Progenitor cell of endocrine pancreas (in vitro differentiated cells): ENCODE measurements at regions not wholly inside any gene's neighbourhood (a gene's known extent, or its start where the extent isn't known, plus 50 kb on each side); places are given as distances from the start of the nearest gene placed in this dataset.

ENCODE experiments used
- DNase-seq: peaks from one replicate; pipeline ENCODE4 v3.0.0; 2021; ENCODE audit warnings: low spot score; ENCODE audit not compliant: unreplicated experiment
- H3K27ac Mint-ChIP-seq: 2 replicates; pipeline ENCODE4 v1.8.0; 2021; ENCODE audit warnings: mild to moderate bottlenecking, moderate library complexity, mixed read lengths
- H3K27me3 Mint-ChIP-seq: 2 replicates; pipeline ENCODE4 v1.8.0; 2021; ENCODE audit warnings: mixed read lengths
- H3K36me3 Mint-ChIP-seq: 2 replicates; pipeline ENCODE4 v1.8.0; 2022; ENCODE audit warnings: mixed read lengths; ENCODE audit not compliant: insufficient read depth
- H3K4me1 Mint-ChIP-seq: 2 replicates; pipeline ENCODE4 v1.8.0; 2021; ENCODE audit warnings: low read depth, mixed read lengths
- H3K4me3 Mint-ChIP-seq: 2 replicates; pipeline ENCODE4 v1.8.0; 2021; ENCODE audit warnings: low read depth, mild to moderate bottlenecking, moderate library complexity, mixed read lengths
- H3K9me3 Mint-ChIP-seq: 2 replicates; pipeline ENCODE4 v1.8.0; 2021; ENCODE audit warnings: low read depth, mixed read lengths
- TF ChIP-seq, protein P1 (sequence below): fragments of 200-600 bp; sonication (generic); IDR thresholded peaks from one replicate; pipeline ENCODE4 v1.5.0; 2021; ENCODE audit warnings: antibody characterized with exemption, mild to moderate bottlenecking; ENCODE audit not compliant: unreplicated experiment

DNA sequence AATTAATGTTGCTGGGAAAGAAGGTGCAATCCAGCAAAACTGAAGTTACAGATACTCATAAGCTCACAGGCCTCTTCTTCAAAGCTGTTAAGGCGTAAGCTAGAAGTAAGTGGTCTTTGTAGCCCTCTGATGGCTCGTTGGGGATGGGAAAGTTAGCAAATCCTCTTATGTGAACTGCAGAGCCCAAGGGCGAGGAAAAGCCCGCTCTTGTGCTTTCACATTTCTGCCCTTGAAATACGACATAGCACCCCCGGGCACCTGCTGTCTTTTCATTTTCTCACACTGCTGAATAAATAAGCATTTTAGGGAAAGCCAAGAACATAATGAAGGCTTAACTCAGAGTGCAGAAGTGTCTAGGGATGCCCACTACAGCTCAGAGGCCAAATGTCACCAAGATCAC is 73.1 kb upstream of the SORBS2 start:
- H3K4me1 Mint-ChIP-seq, result peaks cover 4% of the 10 kb centered on the region
- no peak overlapping the region for H3K4me3 Mint-ChIP-seq
- peaks cover 10% of the 10 kb centered on the region for H3K9me3 Mint-ChIP-seq
- H3K27me3 Mint-ChIP-seq, result no peaks in the 10 kb centered on the region
- TF ChIP-seq, protein P1, sequence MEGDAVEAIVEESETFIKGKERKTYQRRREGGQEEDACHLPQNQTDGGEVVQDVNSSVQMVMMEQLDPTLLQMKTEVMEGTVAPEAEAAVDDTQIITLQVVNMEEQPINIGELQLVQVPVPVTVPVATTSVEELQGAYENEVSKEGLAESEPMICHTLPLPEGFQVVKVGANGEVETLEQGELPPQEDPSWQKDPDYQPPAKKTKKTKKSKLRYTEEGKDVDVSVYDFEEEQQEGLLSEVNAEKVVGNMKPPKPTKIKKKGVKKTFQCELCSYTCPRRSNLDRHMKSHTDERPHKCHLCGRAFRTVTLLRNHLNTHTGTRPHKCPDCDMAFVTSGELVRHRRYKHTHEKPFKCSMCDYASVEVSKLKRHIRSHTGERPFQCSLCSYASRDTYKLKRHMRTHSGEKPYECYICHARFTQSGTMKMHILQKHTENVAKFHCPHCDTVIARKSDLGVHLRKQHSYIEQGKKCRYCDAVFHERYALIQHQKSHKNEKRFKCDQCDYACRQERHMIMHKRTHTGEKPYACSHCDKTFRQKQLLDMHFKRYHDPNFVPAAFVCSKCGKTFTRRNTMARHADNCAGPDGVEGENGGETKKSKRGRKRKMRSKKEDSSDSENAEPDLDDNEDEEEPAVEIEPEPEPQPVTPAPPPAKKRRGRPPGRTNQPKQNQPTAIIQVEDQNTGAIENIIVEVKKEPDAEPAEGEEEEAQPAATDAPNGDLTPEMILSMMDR, result no peak
- no peak overlapping the region for H3K27ac Mint-ChIP-seq
- no peak for DNase-seq
- no peaks in the 10 kb centered on the region for H3K36me3 Mint-ChIP-seq

DNA sequence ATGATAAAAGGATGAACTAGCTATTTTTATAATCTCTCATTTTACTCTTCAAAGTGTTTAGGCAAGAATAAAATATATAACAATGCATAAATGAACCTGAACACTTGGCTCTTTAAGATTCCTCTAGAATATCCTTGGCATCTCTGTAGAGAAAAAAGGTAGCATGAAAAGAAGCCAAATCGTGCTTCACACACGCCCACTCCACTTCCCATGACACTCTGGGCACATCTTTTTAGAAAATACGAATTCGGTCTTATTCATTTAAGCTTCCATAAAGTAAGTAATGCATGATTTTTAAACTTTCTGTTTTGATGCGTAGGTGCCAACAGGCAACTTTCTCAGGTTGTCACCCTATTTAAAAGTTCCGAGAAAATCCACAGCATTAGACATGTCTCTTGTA is 73.6 kb upstream of the SORBS2 start:
- H3K4me1 Mint-ChIP-seq, result peaks cover 2% of the 10 kb centered on the region
- H3K27me3 Mint-ChIP-seq, result no peaks in the 10 kb centered on the region
- no peak overlapping the region for H3K4me3 Mint-ChIP-seq
- TF ChIP-seq, protein P1, result no peak
- H3K27ac Mint-ChIP-seq, result no peak overlapping the region
- no peak for DNase-seq
- no peaks in the 10 kb centered on the region for H3K36me3 Mint-ChIP-seq
- peaks cover 10% of the 10 kb centered on the region for H3K9me3 Mint-ChIP-seq

DNA sequence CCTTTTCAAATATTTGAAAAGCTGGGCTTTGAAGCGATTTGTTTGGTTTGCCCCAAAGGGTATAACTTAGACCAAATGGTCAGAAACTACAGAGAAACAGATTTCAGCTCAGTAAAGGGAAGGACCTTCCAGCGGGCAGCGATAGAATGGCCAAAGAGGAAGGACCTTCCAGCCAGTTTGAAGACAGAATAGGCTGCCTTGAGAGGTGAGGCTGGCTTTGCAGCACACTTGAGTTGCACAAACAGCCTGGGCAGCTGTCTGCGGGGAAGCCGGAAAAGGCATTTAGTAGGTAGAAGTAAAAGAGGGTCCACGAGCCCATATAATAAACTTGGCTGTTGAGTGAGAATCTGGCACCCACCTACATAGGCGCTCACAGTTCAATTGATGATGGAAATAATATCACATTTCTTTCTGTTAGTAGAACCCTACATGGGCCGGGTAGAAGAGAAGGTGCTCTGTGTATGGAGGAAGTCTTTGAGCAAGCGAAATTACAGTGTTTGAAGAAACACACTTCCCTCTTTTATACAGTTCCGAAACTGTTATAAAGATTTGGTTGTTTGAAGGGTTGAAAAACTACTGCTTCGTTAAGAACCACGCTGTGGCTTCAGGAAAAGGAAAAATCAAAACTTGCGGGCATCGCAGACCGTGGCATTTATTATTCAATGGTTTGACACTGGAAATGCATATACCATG is 75.0 kb upstream of the SORBS2 start:
- Mint-ChIP-seq H3K9me3 (peaks cover 10% of the 10 kb centered on the region), H3K27me3 (no peaks in the 10 kb centered on the region), H3K4me3 (no peak overlapping the region), H3K4me1 (no peaks in the 10 kb centered on the region), H3K36me3 (no peaks in the 10 kb centered on the region), H3K27ac (no peak overlapping the region)
- TF ChIP-seq, protein P1, result no peak
- no peak for DNase-seq

DNA sequence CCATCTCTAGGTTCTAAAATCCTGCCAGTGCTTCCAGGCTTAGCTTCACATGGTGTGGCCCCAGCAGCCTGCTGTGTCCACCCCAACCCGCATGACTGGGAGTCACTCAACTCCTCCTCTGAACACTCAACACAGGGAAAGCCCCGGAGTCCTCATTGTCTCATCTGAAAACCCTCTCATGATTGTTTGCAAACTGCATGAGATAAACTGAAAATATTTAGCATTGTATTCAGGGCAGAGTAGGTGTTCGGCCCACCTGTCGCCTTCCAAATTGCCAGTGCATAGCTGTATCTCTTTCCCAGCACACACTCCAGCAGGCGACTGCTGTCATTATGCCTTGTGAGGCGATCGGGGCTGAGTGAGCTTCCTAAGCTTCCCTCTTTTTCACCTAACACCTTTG is 76.7 kb upstream of the SORBS2 start:
- peaks cover 13% of the 10 kb centered on the region for H3K9me3 Mint-ChIP-seq
- no peaks in the 10 kb centered on the region for H3K27me3 Mint-ChIP-seq
- no peak overlapping the region for H3K27ac Mint-ChIP-seq
- no peaks in the 10 kb centered on the region for H3K4me1 Mint-ChIP-seq
- DNase-seq, result no peak
- TF ChIP-seq, protein P1, result no peak
- H3K36me3 Mint-ChIP-seq, result no peaks in the 10 kb centered on the region
- H3K4me3 Mint-ChIP-seq, result no peak overlapping the region

DNA sequence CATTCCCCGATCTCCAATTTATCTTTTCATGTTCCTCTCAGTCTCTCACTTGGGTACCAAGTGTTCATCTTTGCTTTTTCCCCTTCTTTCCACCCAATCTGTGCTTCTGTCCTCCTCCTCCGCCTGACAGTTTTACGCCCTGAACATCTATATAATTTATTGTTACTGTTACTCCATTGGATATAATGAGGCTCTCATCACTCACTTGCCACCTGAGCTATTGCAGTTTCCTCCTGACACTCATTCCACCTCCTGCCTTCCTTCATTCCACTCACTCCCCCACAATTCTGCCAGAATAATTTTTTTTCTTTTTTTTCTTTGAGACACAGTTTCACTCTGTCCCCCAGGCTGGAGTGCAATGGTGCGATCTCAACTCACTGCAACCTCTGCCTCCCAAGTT is 77.6 kb upstream of the SORBS2 start:
- H3K4me1 Mint-ChIP-seq, result no peaks in the 10 kb centered on the region
- no peak overlapping the region for H3K27ac Mint-ChIP-seq

More for the DNA sequence above, 77.6 kb upstream of the SORBS2 start:
- DNase-seq, result no peak
- Mint-ChIP-seq H3K4me3 (no peak overlapping the region), H3K9me3 (peaks cover 13% of the 10 kb centered on the region), H3K27me3 (no peaks in the 10 kb centered on the region), H3K36me3 (no peaks in the 10 kb centered on the region)
- TF ChIP-seq, protein P1, result no peak
